22Rv1 (cell line): ENCODE measurements at regions not wholly inside any gene's neighbourhood (a gene's known extent, or its start where the extent isn't known, plus 50 kb on each side); places are given as distances from the start of the nearest gene placed in this dataset.

Source experiments
- ZFX ChIP-seq: fragments of 450-650 bp; IDR thresholded peaks from 2 replicates; pipeline ENCODE4 v1.6.1; 2017; ENCODE audit warnings: antibody characterized with exemption, borderline replicate concordance
- TF ChIP-seq, protein P1 (sequence below): fragments of 450-650 bp; IDR thresholded peaks from 2 replicates; pipeline ENCODE4 v1.5.1; 2017; ENCODE audit warnings: mild to moderate bottlenecking

DNA sequence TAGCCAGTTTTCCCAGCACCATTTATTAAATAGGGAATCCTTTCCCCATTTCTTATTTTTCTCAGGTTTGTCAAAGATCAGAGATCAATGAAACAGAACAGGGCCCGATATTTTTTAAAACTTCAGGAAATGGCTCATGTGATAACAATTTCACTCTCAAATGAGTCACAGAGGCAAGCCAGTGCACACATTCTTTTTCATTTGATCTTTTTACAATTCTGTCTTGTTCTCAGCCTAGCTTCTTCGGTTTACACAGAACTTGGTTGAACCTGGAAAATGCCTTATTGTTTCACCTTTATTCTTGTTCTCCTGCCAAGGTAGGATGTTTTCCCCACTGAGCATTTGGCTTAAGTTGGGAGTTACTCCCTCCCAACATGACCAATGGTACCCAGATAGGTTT lies 258.9 kb downstream of the COL12A1 start:
- TF ChIP-seq, protein P1, sequence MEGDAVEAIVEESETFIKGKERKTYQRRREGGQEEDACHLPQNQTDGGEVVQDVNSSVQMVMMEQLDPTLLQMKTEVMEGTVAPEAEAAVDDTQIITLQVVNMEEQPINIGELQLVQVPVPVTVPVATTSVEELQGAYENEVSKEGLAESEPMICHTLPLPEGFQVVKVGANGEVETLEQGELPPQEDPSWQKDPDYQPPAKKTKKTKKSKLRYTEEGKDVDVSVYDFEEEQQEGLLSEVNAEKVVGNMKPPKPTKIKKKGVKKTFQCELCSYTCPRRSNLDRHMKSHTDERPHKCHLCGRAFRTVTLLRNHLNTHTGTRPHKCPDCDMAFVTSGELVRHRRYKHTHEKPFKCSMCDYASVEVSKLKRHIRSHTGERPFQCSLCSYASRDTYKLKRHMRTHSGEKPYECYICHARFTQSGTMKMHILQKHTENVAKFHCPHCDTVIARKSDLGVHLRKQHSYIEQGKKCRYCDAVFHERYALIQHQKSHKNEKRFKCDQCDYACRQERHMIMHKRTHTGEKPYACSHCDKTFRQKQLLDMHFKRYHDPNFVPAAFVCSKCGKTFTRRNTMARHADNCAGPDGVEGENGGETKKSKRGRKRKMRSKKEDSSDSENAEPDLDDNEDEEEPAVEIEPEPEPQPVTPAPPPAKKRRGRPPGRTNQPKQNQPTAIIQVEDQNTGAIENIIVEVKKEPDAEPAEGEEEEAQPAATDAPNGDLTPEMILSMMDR, result no peak
- no peak for TF ChIP-seq ZFX
